GM21786 (cell line): ENCODE measurements at regions not wholly inside any gene's neighbourhood (a gene's known extent, or its start where the extent isn't known, plus 50 kb on each side); places are given as distances from the start of the nearest gene placed in this dataset.

Experiments
- ATAC-seq: cut with Tn5 transposase; IDR thresholded peaks from one replicate; pipeline ENCODE4 v1.9.1; 2021; ENCODE audit not compliant: unreplicated experiment

DNA sequence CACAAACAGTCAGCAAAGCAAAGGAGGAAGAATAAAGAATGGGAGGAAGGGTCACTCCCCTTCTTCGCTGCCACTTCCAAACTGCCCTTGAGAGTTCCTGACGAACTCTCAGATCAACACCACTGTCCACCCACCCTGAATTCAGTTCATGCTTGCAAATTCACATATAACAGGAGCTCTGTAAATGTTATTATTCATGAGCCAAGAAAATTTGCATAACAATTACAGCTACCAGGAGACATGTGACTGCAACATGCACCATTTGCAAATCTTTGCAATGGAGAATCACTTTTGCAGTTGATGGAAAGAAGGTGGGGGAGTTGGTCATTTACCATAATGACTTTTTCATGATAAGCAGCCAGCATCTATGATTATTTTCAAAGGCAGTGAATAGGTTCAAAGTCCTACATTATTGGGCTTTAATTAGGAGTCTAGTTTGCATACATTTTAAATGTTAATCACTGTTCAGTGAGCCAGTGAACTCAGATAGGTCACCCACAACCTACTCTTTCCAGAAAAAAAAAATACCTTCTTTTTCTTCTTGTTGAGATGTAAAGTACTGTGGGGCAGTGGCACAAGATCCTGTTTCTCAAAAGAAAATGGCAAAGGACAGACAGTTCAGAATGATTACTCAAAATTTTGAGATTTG is 149.7 kb downstream of the CAAP1 start:
- no peak for ATAC-seq

GRCh38 chr9:26735160-26735559 is 157.4 kb downstream of the CAAP1 start:
- ATAC-seq = no peak

- no peak for ATAC-seq
Observed at GRCh38 chr9:26729187-26729586, 163.4 kb downstream of the CAAP1 start.

DNA sequence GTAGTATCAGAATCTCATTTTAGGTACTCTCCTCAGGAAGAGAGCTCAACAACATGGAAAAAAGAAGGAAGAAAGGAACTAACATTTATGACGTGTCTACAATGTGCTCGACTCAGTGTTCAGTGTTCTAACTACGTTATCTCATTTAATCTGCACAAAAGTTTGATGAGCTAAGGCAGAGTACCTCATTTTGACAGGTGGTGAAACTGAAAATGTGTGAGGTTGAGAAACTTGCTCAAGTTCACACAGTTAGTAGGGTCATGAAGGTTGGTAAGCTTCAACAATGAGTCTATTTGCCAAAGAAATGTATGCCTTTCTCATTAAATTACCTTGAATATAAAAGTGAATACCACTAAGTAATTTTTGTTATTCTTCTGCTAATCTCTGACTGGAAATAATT is 165.1 kb downstream of the CAAP1 start:
- ATAC-seq = peak; percentile 84

GRCh38 chr9:26725573-26725972 is 167.0 kb downstream of the CAAP1 start:
- no peak for ATAC-seq

GRCh38 chr9:26723486-26723885 is 169.1 kb downstream of the CAAP1 start:
- ATAC-seq = peak; percentile 53

DNA sequence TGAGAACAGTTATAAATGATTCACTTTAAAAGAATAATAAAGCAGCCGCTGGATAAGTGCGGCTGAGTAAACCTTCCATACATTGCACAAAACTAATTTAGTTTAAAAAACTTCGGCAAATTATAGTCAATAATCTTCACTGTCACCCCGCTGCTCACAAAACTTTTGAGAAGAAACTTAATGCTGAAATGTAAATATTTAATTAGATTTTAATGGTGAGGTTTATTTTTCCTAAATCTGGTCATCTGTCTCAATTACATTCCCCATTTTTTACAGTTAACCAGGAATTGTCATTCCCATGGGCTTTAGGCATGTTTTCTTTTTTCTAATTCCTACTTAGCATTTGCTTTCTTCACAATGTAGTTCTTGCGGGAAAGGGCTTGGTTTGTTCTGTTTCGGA is 169.8 kb downstream of the CAAP1 start:
- no peak for ATAC-seq

DNA sequence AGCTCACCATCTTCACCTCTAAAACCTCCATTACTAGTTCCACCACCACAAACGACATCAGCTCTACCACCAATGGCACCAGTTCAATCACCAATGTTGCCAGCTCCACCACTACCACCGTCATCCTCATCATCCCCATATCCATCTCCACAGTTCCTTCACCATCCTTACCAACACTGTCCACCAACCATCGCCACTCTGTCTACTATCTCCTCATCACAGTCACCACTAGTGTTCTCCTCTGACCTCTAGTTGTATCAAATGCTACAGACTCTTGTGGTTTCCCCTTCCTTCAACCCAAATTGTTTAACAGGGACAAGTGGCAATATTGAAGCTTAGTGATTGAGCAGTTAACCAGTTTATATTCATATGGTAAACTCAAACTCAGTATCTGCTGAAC is 182.6 kb downstream of the CAAP1 start:
- no peak for ATAC-seq

GRCh38 chr9:26706223-26706622 is 186.4 kb downstream of the CAAP1 start:
- ATAC-seq = no peak

DNA sequence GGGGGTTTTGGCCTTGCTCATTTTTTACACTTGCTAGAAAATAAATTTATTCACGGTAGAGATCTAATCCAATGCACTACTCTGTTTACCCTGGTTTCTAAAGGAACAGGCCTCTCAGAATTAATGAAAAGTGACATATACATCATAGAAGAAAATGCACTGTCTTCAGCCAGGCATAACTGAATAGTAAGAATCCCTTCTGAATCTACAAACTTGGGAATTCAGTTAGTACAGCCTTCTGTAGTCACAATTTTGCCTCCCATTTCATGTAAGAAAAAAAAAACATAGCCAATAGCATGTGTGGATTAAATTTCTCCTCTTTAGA is 197.3 kb downstream of the CAAP1 start:
- ATAC-seq = no peak

DNA sequence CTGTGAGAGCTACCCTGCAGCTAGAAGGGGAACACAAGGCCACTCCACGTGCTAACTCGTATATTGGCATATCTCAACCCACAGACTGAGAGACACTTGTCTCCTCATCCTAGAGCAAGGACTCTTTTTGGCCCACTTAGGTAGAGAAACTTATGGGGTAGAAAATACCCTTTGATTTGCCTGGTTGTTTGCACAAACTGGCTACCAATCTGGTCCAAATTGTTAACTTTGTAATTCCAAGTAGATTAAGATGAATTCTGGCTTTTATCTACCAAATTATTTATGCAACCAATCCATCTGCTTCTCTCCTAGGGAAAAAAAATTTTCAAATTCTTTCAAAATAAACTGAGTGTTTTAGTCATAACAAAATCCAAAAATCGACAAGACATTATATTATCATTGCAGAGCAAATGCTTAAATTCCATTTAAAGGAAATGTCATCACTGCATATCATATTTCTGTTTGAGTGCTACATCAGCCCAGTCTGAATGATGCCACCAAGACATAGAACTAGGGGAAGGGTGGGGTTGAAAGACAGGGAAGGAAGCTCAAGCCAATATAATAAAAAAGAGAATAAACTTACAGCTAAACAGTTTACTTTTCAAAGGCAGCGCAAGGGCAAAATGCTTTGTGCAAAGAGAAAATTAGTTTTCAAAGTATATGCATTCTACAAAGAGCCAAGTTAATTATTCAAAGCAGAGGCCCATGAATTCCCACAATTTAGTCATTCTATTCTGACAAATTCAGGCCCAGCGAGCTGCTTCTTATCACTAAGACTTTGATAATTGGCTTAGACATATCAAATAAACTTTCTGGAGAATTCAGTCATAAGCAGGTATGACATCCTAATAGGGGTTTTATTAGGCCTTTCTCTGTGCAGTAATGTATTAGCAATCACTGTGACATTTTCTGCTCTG is 198.0 kb downstream of the CAAP1 start:
- ATAC-seq = no peak

DNA sequence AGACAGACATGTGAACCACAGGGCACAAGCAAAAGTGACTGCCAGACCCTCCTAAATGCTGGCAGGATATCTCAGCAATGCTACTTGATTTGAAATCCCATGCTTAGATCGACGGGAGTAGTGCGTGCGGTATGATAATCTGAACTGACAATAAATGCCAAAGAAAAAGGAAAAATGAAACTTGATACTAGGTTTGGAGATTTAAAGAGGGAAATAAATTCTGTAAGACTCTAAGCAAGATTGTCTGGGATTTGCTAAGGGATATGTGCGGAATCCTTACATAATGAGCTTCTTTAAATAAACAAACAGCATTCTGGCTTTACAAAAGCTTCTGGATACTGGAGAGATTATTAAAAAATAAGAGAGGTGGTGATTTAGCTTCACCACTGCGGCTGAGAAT is 203.6 kb downstream of the CAAP1 start:
- ATAC-seq = no peak

DNA sequence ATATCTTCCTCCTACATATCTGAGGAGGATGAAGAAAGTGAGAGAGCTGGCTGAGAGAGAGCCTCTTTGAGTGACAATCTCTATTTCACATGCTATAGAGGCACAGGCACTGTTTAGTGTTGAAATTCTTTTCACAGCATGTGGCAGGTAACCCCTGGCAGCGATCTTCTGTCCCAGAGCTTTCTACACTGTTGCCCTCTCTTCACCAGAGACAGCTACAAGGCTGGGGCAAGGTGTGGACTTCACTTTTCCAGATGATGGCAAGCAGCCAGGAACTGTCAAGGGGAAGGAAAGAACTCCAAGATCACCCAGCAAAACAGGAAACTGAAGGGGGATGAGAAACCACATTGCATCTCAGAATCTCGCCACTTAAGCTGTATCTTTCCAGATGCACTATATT is 205.2 kb downstream of the CAAP1 start:
- ATAC-seq = no peak

- no peak for ATAC-seq
Observed at GRCh38 chr9:26685818-26686217, 206.8 kb downstream of the CAAP1 start.

DNA sequence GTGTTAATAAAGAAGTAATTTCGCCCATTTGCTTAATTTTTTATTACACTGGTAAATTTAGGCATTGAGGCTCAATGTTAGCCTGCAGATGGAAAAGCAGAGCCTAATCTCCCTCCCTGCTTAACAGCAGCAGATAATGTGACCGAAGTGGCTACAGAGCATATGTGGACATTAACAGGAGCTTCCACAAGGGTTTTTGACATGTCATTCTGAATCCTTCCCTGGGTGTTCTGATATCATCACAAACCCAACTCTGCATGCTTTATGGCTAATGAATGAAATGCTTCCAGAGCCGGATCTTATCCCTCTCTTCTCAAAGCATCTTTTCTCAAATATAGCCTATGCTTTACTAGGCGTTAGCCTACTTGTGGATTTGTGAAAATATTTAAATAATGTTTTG is 208.6 kb downstream of the CAAP1 start:
- no peak for ATAC-seq

DNA sequence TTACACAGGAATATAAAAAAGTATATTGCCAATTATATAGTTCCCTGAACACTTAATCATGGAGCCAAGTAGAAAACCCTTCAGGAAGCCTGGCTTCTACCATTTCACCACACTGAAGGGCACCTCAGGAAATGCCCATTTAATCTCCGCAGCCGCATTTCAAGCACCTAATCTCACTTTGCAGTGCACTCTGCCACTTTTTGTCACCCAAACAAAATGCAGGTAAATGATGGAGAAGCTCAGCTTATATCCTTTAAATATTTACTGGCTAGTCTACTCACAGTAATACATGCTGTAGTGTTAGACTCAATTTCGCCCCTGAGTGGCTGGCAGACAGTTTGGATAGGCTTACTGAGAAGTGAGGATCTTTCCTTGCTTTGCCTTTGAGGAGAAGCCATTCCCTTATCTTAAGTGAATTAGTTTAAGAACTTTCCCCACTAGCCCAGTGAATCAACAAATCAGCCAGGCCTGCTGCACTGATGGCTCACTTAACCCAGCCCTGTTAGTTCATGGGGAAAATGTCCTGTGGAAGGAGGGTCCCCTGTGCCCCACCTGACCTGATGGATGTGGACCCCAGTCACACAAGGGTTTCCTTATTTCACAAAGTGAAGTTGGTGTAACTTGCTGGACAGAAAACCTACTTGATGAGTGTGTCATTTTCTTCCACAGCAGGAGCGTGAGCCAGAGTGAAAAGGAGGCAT is 209.7 kb downstream of the CAAP1 start:
- no peak for ATAC-seq

- ATAC-seq = no peak
Observed at GRCh38 chr9:26682041-26682440, 210.6 kb downstream of the CAAP1 start.

GRCh38 chr9:26677965-26678706 is 214.5 kb downstream of the CAAP1 start:
- no peak for ATAC-seq

DNA sequence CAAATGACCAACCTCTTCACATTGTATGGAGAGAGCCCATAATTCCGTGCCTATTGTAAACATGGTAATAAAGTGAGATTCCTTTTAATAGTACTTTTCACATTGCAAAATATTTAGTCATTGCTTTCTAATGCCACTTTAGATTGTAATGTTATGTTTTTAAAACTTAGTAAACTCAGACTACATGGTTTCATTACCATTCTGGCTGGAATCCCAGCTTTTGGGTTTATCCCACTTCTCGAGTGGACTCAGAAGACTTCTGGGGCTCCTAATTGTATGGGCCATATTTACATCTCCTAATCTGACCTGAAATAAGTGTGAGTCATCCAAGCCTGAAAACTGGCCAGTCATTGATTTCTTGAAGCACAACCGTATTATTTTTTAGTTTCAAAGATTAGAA is 217.6 kb downstream of the CAAP1 start:
- no peak for ATAC-seq

- ATAC-seq = no peak
Observed at GRCh38 chr9:26673261-26673660, 219.3 kb downstream of the CAAP1 start.
